ENCODE measurements at regions not wholly inside any gene's neighbourhood (a gene's known extent, or its start where the extent isn't known, plus 50 kb on each side); places are given as distances from the start of the nearest gene placed in this dataset.

- in situ Hi-C loops (cut with MboI) (loop anchor here (25.0 kb wide), 1 partner anchor 748 kb away; no protein-coding TSS in a partner anchor), intact Hi-C loops (cut with micrococcal nuclease; ENCODE audit: unreplicated experiment) (no loop called here)
- POLR2A ChIA-PET = no interaction called here
Observed at GRCh38 chr10:27439101-27439500, 65.0 kb upstream of the RAB18 start.

GRCh38 chr10:27437775-27438174, 66.3 kb upstream of the RAB18 start:
- ATAC-seq (no peak), FAIRE-seq (no peak), DNase-seq (ENCODE audit: low read depth, low spot score) (no peak)
- H3K4me1 ChIP-seq (ENCODE audit: control insufficient read depth, insufficient read depth, low read length) = no peaks in the 10 kb centered on the region
- BruUV-seq (replicated peaks) = no TSS peak
- no peak overlapping the region for H2AFZ ChIP-seq (ENCODE audit: control insufficient read depth, low read depth, low read length)
- intact Hi-C loops (cut with micrococcal nuclease; ENCODE audit: unreplicated experiment) = no loop called here
- no peak overlapping the region for H3K27ac ChIP-seq (ENCODE audit: control insufficient read depth, insufficient read depth)
- no peaks in the 10 kb centered on the region for H3K9me3 ChIP-seq (replicated peaks; ENCODE audit: control insufficient read depth, insufficient read depth, low read length)
- H3K27me3 ChIP-seq (replicated peaks in 1 of 2; ENCODE audit: control insufficient read depth in 2 of 2, insufficient read depth in 2 of 2, low read length in 1 of 2) = no peaks in the 10 kb centered on the region
- no peak overlapping the region for H3K9ac ChIP-seq (ENCODE audit: control insufficient read depth, insufficient read depth, low read length)
- H4K20me1 ChIP-seq (ENCODE audit: control insufficient read depth, insufficient read depth) = no peaks in the 10 kb centered on the region
- POLR2A ChIA-PET = no interaction called here
- no peaks in the 10 kb centered on the region for H3K36me3 ChIP-seq (ENCODE audit: control insufficient read depth in 2 of 2, insufficient read depth in 2 of 2, low read length in 1 of 2)
- no peak overlapping the region for H3K4me3 ChIP-seq
- H3K79me2 ChIP-seq (ENCODE audit: control insufficient read depth, insufficient read depth, low read length) = no peaks in the 10 kb centered on the region
- CTCF ChIA-PET = no interaction called here
- in situ Hi-C loops (cut with MboI) = loop anchor here (25.0 kb wide), 1 partner anchor 750 kb away; no protein-coding TSS in a partner anchor
- RAD21 ChIA-PET (ENCODE audit: unreplicated experiment) = no interaction called here
- H3K4me2 ChIP-seq (ENCODE audit: control insufficient read depth, insufficient read depth) = no peak overlapping the region
- SMC1A ChIA-PET (ENCODE audit: uncharacterized antibody, unreplicated experiment) = interaction anchor here (0.7 kb wide), 1 partner anchor 462 kb away, joined by 3 read pairs; no protein-coding TSS in a partner anchor
- no peak for TF ChIP-seq ZNF592 (IDR thresholded peaks at IDR 0.05)
- no peak for TF ChIP-seq RFX5 (IDR thresholded peaks at IDR 0.05; ENCODE audit: low read depth, low read length)
- TF ChIP-seq SREBF2 (IDR thresholded peaks at IDR 0.05; ENCODE audit: low read length) = no peak
- TF ChIP-seq ZNF217 (IDR thresholded peaks at IDR 0.05) = no peak
- TF ChIP-seq MEF2A (IDR thresholded peaks at IDR 0.05; ENCODE audit: insufficient read depth, low read depth, low read length) = no peak
- no peak for TF ChIP-seq POU2F2 (IDR thresholded peaks at IDR 0.05; ENCODE audit: borderline replicate concordance, low read depth, low read length)
- no peak for TF ChIP-seq CHD2 (IDR thresholded peaks at IDR 0.05; ENCODE audit: borderline replicate concordance, low read depth, low read length)

More at GRCh38 chr10:27439101-27439500, 65.0 kb upstream of the RAB18 start:
- Histone ChIP-seq H3K4me2 (ENCODE audit: control insufficient read depth, insufficient read depth) (no peak overlapping the region), H3K27me3 (replicated peaks in 1 of 2; ENCODE audit: control insufficient read depth in 2 of 2, insufficient read depth in 2 of 2, low read length in 1 of 2) (no peaks in the 10 kb centered on the region), H2AFZ (ENCODE audit: control insufficient read depth, low read depth, low read length) (no peak overlapping the region), H3K4me3 (no peak overlapping the region), H3K4me1 (ENCODE audit: control insufficient read depth, insufficient read depth, low read length) (no peaks in the 10 kb centered on the region), H3K36me3 (ENCODE audit: control insufficient read depth in 2 of 2, insufficient read depth in 2 of 2, low read length in 1 of 2) (no peaks in the 10 kb centered on the region), H3K9me3 (replicated peaks; ENCODE audit: control insufficient read depth, insufficient read depth, low read length) (no peaks in the 10 kb centered on the region), H3K27ac (ENCODE audit: control insufficient read depth, insufficient read depth) (no peak overlapping the region), H3K9ac (ENCODE audit: control insufficient read depth, insufficient read depth, low read length) (no peak overlapping the region), H4K20me1 (ENCODE audit: control insufficient read depth, insufficient read depth) (no peaks in the 10 kb centered on the region), H3K79me2 (ENCODE audit: control insufficient read depth, insufficient read depth, low read length) (no peaks in the 10 kb centered on the region)
- TF ChIP-seq BCL11A (IDR thresholded peaks at IDR 0.05; ENCODE audit: low read depth, low read length) (no peak), CBFB (IDR thresholded peaks at IDR 0.05; ENCODE audit: low read depth) (no peak), CBX5 (IDR thresholded peaks at IDR 0.05; ENCODE audit: low read depth) (no peak), ZNF207 (IDR thresholded peaks at IDR 0.05; ENCODE audit: borderline replicate concordance) (no peak), E2F4 (IDR thresholded peaks at IDR 0.05; ENCODE audit: low read depth, low read length) (no peak)
- DNase-seq (ENCODE audit: low read depth, low spot score) = no peak
- BruUV-seq (replicated peaks) = no TSS peak
- WGBS (ENCODE audit: insufficient coverage, insufficient replicate concordance, low lambda C conversion rate, missing lambda C conversion rate) = 79% methylated on average over 1 of the region's 1 CpG
- no peak for ATAC-seq
- ChIA-PET CTCF (interaction anchor here (1.1 kb wide), 1 partner anchor 41 kb away, joined by 3 read pairs; no protein-coding TSS in a partner anchor), RAD21 (ENCODE audit: unreplicated experiment) (no interaction called here), SMC1A (ENCODE audit: uncharacterized antibody, unreplicated experiment) (no interaction called here)
- FAIRE-seq = no peak
